GM12891 (cell line): ENCODE measurements at regions not wholly inside any gene's neighbourhood (a gene's known extent, or its start where the extent isn't known, plus 50 kb on each side); places are given as distances from the start of the nearest gene placed in this dataset.
"Not testable (repeated sequence)": the region's sequence is repeated elsewhere in the genome, so short reads cannot be mapped to it uniquely, and the experiment has no call there.

Experiments used
- POLR2A ChIP-seq: IDR thresholded peaks from 2 replicates; pipeline ENCODE4 v1.6.1; 2011; ENCODE audit warnings: low read depth, low read length, control low read depth
- POLR2AphosphoS5 ChIP-seq: IDR thresholded peaks from 2 replicates; pipeline ENCODE4 v1.6.1; 2011; ENCODE audit warnings: low read depth, low read length, control low read depth
- POU2F2 ChIP-seq: IDR thresholded peaks from 2 replicates; pipeline ENCODE4 v1.6.1; 2011; ENCODE audit warnings: low read depth, mild to moderate bottlenecking, control low read depth, low read length, moderate library complexity
- SPI1 ChIP-seq: IDR thresholded peaks from 2 replicates; pipeline ENCODE4 v1.6.1; 2011; ENCODE audit warnings: low read depth, low read length, control low read depth
- TAF1 ChIP-seq: IDR thresholded peaks from 2 replicates; pipeline ENCODE4 v1.6.1; 2011; ENCODE audit warnings: low read depth, low read length, control low read depth

DNA sequence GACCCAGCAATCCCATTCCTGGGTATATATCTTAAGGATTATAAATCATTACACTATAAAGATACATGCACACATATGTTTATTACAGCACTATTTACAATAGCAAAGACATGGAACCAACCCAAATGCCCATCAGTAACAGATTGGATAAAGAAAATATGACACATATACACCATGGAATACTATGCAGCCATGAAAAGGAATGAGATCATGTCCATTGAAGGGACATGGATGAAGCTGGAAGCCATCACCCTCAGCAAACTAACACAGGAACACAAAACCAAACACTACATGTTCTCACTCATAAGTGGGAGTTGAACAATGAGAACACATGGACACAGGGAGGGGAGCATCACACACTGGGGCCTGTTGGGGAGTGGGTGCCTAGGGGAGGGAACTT lies 694.5 kb downstream of the CBLN4 start:
- not testable (repeated sequence) for TF ChIP-seq SPI1, POLR2A, POLR2AphosphoS5, TAF1, POU2F2
